ENCODE measurements at regions not wholly inside any gene's neighbourhood (a gene's known extent, or its start where the extent isn't known, plus 50 kb on each side); places are given as distances from the start of the nearest gene placed in this dataset.

DNA sequence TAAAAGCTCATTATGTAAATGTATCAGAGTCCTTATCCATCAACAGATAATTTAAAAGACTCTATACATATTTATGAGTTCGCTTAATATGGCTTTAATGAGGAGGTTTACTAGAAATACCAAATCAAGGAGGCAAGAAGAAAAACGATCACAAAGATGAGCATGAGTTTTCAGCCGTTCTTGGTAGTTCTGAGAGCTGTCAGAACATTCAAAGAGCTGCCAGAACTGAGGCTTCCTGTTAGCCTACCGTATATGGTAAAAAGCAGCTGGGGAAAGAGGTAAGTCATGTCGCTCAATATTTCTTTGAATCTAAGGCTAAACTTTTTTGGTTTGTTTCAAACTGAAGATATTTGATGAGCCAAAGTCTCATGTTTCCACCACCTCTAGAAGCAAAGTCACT is 115.3 kb upstream of the PLXNC1 start:
- no peak for DNase-seq

DNA sequence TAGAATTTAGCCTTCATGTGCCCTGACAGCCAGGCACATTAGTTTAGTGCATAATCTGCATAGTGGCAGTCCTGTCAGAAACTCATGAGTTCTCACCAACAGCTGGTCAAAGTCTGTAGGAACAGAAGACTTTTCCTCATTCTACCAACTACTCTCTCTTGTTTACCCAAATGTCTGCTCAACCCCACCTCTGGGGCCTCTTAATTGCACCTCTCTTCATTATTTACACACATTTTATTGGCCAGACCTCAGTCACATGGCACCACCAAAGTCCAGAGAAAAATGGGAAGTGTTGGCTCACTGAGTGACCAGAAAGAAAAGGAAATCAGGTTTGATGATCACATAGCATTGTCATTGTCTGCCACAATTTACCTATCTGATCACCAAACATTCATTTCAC is 114.6 kb upstream of the PLXNC1 start:
- no peak for DNase-seq

DNA sequence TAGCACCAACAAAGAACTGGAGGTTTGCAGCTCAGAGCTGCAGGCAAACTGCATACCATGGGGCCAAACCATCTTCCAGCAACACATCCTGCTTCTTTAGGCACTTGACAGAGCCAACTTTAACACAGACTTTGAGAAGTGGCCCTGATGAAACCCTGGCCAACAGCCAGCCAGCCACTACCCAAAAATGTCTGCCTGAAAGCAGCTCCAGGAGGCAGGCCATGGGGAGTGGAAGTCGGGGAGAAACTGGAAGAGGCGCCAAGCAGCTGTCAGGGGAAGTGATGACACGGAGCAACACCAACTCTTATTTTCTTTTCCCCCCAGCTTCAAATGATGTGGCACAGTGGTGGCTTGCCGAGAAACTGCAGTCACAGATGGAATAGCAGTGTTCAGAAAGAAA is 110.9 kb upstream of the PLXNC1 start:
- DNase-seq: no peak

DNA sequence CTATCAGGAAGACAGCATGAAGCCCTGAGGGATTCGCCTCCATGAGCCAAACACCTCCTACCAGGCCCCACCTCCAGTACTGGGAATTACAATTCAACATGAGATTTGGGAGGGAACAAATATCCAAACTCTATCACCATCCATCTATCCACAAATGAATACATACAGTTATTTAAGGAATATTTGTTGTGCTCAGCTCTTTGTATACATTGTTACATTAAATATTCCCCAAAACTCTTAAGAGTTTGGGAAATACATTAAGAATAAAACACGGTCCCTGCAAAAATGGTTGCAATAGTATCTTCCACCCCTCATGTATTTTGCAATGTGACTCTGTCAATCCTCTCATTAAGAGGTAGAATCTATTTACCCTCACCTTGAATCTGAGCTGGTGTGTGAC is 109.8 kb upstream of the PLXNC1 start:
- no peak for DNase-seq

DNA sequence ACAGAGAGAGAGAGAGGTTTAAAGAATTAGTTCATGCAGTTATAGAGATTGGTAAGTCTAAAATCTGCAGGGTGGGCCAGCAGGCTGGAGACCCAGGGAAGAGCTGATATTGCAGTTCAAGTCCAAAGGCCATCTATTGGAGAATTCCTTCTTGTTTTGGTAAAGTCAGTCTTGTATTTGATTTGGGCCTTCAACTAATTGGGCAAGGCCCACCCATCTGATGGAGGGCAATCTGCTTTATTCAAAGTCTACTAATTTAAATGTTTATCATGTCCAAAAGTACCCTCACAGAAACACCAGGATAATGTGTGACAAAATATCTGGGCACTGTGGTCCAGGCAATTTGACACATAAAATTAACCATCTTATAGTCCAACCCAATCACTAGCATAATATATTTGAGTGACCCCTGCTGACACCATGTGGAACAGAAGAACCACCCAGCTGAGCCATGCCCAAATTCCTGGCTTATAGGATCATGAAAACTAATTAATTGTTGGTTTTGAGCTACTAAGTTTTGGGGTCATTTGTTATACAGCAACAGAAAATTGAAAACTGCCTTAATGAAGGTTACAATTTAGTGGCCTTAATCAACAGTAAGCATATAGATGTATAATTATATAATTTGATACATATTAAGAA is 109.1 kb upstream of the PLXNC1 start:
- no peak for DNase-seq

DNA sequence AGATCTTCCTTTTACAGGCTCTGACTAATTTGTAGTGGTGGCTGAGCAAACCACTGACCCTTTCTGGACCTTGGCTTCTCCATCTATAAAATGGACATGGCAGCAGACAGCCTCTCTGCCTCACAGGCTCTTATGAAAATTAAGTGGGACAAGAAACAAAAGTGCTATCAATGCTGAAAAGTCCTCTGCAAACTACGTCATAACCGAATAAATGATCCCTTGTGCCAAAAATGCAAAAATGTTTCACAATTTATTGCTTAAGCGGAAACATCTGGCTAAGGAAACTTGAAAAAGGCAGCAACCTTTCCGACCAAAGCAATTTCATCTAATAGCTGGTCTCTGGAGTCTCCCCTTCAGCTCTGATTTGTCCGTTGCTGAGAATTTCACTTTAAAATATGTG is 108.5 kb upstream of the PLXNC1 start:
- DNase-seq: no peak

DNA sequence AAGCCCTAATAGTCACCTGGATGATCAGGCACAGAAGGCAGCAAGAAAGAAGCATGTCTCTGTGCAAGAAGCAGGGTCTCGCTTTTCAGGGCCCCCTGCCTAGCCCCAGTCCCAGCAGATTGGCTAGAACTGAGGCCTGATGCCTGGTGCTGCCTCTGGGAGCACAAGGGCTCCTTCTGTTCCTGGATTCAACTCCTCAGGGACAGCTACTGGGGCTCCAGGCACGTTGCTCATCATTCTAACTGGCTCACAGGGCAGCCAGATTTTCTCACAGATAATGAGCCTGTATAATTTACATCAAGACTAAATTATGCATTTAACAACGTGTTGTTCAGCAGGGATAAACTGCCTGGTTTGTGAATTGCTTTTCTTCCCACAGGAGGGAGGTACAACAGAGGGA is 106.5 kb upstream of the PLXNC1 start:
- peak; percentile 61 to 68 for DNase-seq

DNA sequence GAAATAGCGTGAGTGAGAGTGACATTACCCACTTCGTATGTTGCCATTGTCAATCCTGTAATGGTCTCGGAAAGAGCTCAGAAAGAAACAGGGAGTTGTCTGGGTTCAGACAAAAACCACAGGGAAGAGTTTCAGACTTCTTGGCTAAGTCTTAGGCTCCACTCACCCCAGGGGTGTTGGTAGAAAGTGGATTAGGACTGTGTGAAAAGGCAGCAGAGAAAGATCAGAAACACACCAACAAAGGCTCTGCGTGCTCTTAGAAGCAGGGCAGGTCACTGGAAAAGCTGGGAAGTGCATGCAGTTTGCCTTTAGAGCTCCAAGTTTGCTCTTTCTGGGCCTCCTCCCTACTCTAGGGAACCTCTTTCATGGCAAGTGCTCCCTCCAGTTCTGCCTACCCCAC is 106.1 kb upstream of the PLXNC1 start:
- no peak for DNase-seq

DNA sequence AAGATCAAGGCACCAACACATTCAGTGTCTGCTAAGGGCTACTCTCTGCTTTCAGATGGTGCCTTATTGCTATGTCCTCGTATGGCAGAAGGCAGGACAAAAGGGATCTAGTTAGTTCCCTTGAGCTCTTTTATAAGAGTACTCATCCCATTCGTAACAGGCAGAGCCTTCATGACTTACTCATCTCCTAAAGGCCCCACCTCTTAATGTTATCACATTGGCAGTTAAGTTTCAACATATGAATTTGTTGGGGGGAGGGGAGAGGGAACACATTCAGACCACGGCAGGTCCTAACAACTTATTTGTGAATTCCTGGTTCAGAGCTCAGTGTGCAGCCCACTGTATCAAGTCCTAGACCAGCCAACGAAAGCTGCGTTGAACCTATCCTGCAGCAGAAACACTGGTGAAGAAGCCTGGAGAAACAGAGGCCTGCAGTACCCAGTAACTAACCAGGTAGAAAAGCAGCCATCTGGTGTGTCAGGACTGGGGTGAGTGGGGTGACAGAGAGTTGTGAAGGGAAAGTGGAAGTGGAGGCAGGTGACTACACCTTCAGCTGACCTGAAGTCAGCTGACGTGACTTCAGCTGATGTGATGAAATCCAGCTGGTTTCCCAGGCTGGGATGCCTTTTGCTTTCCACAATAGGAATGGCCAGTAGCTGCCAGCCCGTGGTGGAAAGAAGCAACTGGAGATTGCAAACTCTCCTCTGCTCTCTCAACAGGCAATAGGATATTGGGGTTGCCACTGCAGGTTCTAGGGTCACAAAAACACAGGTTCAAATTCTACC is 101.6 kb upstream of the PLXNC1 start:
- DNase-seq: no peak

DNA sequence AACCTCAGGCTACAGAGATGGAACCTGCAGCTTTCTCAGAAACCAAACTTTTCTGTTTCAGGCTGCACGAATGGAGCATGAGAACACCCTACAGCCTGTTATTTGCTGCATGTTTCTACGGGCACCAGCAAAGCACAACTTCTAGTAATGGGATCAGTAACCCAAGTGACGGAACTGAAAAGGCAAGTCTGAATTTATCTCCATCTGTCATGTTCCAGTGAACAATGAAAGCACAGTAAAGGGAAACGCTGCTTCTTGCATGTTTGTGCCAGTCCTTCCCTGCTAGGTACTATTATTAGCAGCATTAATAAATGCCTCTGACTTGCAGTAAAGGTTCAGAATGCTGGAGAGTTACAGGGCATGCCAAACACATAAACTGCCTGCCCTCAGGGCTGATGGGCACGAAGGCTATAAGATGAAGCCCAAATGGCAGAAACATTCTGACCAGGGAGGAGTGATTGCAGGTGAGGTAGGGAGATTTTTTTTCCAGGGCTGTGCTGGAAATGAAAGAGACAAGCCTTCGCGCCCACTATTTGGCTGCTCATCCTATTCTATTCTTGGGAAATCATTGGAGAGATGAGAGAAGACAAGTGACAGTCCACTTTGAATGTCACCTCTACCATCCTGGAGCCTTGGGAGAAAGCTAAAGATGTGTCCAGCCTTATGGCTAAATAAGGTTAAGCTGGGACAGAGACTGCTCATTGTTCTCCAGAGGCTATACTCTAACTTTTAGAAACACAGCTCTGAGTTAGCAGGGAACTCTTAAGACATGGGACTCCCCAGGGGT is 100.4 kb upstream of the PLXNC1 start:
- no peak for DNase-seq

DNA sequence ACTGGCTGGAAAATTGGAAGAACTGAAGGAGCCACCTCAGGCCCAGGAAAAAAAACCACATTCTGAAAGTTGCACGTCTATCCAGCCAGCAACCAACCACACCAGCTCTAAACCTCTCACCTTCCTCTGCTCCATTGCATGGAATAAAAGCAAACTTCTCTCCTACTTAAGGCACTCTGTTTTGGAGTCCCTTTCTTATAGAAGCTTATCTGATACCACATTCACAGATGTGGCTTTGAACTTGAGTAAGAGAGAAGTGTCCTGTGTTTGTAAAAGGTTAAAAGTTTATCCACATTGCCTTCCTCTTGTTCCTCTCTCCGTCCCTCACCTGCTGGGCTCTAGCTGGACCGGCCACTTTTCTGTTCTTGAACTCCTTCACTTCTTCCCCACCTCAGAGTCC is 99.6 kb upstream of the PLXNC1 start:
- DNase-seq: no peak

DNA sequence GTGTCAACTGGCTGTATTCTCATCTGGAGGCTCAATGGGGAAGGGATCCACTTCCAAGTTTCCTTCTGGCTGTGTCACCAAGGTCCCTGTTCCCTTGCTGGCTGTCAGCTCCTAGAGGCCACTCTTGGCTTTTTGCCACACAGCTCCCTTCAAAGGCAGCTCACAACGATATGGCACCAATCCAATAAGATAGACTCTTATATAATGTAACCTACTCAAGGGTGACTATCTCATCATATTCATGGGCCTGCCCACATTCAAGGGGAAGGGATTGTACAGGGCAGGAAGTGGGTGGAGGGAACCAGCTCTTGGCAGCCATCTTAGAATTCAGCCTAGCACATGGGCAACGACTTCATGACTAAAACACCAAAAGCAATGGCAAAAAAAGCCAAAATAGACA is 98.7 kb upstream of the PLXNC1 start:
- no peak for DNase-seq

DNA sequence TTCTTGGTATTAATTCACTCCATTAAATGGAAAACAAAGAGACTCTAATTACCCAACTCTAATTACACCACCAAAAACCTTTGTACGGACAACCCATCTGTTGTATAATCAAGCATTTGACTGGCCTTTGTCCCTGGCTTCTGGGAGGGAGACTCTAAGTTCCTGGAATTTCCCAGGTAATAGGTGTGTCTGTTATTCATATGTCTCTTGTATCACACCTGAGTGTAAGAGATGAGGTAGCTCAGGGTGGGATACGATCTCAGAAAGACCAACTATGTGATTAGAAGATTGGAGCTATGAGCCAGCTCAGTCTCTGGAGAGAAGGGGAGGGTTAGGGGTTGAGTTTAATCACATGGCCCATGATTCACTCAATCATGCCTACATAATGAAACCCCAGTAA is 94.7 kb upstream of the PLXNC1 start:
- no peak for DNase-seq

DNA sequence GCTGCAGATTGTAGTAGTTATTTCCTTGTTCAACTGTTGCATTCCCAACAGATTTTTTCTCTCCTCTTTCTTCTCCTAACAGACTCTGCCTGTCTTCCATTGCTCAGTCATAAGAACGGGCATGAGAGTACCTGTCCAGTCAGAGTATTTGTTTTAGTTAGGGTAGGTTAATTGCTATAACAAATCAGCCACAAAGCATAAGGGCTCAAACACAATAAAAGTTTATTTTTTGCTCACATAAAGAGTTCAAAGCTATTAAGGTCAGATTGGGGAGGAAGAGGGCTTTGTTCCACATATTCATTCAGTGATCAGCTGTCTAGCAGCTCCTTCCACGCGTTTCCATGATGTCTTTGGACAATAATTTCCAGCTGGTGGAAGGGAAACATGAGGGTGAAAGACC is 92.8 kb upstream of the PLXNC1 start:
- DNase-seq: no peak

DNA sequence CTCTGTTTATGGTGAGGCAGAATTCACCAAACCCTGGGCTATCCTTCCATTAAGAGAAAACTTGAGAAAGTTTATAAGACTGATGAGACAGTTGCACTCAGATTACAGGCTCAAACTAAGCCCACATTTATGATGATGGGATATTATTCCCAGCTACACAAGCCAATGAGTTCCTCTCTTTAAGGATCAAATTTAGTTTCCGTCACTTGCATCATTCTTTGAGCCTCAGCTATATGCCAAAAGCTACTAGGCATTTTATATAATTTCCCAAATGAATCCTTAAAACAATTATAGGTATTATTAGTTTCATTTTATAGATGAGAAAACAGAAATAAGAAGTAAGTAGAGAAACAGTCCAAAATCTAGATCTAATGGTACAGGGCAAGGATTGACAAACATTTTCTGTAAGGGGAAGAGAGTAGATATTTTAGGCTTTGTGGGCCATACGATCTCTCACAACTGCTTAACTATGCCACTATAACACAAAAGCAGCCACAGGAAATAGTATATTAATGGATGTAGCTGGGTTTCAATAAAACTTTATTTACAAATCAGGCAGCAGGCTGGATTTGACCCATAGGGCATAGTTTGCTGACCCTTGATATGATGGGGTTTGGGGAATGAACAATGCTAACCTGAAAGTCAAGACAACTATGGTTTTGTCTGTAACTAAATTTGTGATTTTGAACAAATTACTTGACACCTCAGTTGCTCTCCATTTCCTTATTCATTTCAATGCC is 91.8 kb upstream of the PLXNC1 start:
- no peak for DNase-seq

DNA sequence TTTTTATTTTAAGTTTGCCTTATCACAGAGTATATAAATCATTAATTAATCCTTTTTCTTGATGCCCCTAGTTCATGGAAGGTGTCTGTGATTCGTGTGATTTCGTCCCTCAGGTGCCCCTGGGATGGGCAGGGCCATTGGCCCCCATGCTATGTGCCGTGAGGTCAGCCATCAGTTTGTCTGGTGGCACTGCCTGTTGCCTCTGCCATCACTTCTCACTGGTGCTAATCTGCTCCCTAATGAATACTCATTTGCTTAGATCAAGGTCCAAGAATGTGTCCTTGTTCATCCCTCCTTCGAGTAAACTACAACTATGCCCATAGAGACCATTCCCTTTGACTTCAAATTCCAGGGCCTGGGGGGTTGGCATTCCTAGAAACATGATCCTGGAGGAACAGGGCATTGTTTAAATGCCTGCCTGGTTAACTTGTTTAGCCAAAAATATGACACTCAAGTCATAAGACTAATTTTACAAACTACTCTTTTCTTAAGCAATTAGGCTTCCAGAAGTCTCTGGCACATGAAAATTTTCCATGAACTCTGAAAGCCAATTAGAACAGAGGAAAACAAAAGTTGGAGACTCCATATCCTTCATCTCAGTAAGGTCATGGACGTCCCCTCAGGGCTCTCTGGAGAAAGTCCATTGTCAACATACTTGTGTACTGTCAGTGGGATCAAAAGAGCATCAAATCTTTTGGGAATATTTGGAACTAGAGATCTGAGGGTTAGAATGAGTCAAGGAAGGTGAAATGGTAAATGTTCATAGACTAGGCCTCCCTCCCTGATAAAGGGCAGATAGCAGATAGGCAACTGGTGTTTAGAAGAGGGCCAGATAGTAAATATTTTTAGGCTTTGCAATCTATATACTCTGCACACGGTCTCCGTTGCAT is 90.9 kb upstream of the PLXNC1 start:
- DNase-seq: no peak

DNA sequence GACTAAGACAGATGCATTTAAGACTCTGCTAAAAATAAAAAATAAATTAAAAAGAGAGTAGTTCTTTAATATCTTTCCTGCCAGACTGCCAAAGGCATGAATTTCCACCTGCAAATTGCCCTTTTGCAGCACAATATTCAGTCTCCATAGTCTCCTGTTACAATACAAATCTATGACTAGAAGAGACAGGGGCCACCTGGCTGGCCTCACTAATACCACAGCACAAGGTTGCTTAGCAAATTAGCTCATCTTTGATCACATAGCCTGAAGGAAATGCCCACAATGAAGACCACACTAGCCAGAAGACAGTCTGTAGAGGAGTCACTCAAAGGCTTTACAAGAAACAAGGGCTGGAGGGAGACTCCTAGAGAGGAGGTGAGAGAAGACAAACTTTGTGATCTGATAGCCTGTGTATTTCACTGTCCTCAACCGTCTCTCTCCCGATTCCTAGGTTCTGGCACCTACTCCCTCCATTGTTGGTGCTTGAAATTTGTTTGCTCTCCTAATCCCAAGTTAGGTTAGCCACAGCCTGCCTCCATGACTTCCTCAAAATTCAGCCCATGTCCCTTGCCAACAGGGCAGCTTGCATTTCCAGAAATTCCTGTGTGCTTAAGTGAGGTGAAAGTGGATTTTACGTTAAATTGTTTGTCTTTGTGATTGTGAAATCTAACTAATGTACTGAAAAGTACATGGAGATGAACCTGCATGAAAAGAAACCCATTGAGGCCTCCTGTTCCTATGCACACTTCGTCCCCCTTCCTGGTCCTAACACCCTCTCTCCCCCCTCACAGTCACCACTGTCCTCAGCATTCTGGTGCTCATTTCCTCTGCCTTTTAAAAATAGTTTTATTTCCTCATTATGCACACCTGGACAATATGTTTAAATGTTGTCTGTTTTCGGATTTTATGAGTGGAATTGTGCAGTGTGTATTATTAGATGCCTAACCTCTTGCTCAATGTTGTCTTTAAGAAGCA is 88.7 kb upstream of the PLXNC1 start:
- no peak for DNase-seq

DNA sequence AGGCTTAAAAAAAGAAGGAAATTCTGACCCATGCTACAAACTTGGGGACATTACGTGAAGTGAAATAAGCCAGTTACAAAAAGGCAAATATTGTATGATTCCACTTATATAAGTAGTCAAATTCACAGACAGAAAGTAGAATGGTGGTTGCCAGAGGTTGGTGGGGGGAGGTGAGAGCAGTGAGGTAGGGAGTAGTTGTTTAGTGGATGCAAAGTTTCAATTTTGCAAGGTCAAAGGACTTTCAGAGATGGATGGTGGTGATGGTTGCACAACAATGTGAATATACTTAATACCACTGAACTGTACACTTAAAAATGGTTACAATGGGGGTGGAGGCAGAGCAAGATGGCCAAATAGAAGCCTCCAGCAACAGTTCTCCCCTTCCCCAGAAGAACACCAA is 86.2 kb upstream of the PLXNC1 start:
- no peak for DNase-seq

DNA sequence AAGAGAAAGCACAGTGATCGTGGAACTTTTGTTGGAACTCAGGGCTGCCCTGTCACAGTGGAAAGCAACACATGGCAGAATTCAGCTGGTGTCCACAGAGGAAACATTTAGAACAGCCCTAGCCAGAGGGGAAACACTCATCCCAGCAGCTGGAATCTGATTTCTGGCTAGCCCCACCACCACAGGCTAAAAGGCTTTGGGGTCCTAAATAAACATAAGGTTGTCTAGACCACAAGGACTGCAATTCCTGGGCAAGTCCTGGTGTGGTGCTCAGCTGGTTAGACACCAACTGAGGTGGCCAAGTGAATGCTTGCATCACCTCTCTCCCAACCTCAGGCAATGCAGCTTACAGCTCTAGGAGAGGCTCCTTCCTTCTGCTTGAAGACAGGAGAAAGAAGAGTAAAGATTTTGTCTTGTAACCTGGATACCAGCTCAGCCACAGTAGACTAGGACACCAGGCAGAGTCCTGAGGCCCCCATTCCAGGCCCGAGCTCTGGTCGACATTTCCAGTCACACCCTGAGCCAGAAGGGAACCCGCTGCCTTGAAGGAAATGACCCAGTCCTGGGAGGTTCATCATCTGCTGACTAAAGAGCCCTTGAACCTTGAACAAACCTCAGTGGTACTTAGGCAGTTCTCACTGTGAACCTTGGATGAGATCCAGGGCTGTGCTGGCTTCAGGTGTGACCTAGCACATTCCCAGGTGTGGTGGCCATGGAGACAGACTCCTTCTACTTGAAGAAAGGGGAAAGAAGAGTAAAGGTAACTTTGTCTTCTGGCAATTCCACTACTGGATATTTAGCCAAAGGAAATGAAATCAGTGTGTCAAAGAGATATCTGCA is 85.4 kb upstream of the PLXNC1 start:
- no peak for DNase-seq

DNA sequence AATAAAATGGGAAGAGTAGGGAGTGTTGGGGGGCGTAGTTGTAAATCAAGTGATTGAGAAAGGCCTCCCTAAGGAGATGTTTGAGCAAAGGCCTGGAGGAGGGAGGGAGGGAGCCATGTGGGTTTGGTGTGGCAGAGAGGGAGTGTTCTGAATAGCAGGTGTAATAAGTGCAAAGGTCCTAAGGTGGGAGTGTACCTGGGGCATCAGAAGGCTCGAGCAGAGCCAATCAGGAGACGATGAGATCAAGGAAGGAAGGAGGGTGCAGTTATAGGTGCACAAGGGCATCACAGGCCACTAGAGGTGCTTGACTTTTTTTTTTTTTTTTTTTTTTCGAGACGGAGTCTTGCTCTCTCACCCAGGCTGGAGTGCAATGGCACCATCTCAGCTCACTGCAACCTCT is 77.9 kb upstream of the PLXNC1 start:
- DNase-seq: no peak

Measured in NCI-H526 (cell line).